HEK293T (cell line): ENCODE measurements at regions not wholly inside any gene's neighbourhood (a gene's known extent, or its start where the extent isn't known, plus 50 kb on each side); places are given as distances from the start of the nearest gene placed in this dataset.

ENCODE experiments used
- CTCF ChIA-PET: fragments of 350-600 bp; formaldehyde crosslinking; extraction: SDS; loops from one replicate; lab custom pipeline; 2021; ENCODE audit warnings: antibody characterized with exemption, inconsistent platforms; lab: Yijun Ruan, JAX
- POLR2A ChIA-PET: fragments of 350-600 bp; formaldehyde crosslinking; extraction: SDS; loops from one replicate; lab custom pipeline; 2020; ENCODE audit warnings: antibody characterized with exemption, inconsistent platforms; lab: Yijun Ruan, JAX
- DNase-seq: peaks from one replicate; pipeline ENCODE4 v3.0.0; 2012; ENCODE audit warnings: mixed read lengths; ENCODE audit errors: extremely low spot score
- ARNT ChIP-seq: fragments of 450-650 bp; IDR thresholded peaks from 2 replicates; pipeline ENCODE4 v1.6.1; 2017; ENCODE audit warnings: mild to moderate bottlenecking
- BHLHE40 ChIP-seq: fragments of 450-650 bp; IDR thresholded peaks from 2 replicates; pipeline ENCODE4 v1.6.1; 2016; ENCODE audit warnings: mild to moderate bottlenecking, moderate library complexity, borderline replicate concordance
- CTBP1 ChIP-seq: fragments of 450-650 bp; IDR thresholded peaks from 2 replicates; pipeline ENCODE4 v1.6.1; 2016; ENCODE audit warnings: borderline replicate concordance
- ELF4 ChIP-seq: fragments of 450-650 bp; IDR thresholded peaks from 2 replicates; pipeline ENCODE4 v1.6.1; 2017; ENCODE audit warnings: antibody characterized with exemption
- FOXA1 ChIP-seq: fragments of 450-650 bp; IDR thresholded peaks from 2 replicates; pipeline ENCODE4 v1.6.1; 2016; ENCODE audit warnings: mild to moderate bottlenecking
- FOXK2 ChIP-seq: fragments of 450-650 bp; IDR thresholded peaks from 2 replicates; pipeline ENCODE4 v1.6.1; 2016; ENCODE audit warnings: mild to moderate bottlenecking
- FOXM1 ChIP-seq: fragments of 450-650 bp; IDR thresholded peaks from 2 replicates; pipeline ENCODE4 v1.6.1; 2017; ENCODE audit warnings: mild to moderate bottlenecking, borderline replicate concordance
- HDGF ChIP-seq: fragments of 450-650 bp; IDR thresholded peaks from 2 replicates; pipeline ENCODE4 v1.6.1; 2017; ENCODE audit warnings: antibody characterized with exemption, borderline replicate concordance
- L3MBTL2 ChIP-seq: fragments of 450-650 bp; conservative IDR thresholded peaks from 2 replicates; pipeline ENCODE4 v1.6.1; 2016; ENCODE audit warnings: mild to moderate bottlenecking
- LEF1 ChIP-seq: fragments of 450-650 bp; IDR thresholded peaks from 2 replicates; pipeline ENCODE4 v1.6.1; 2017; ENCODE audit warnings: mild to moderate bottlenecking, borderline replicate concordance
- NFRKB ChIP-seq: fragments of 450-650 bp; IDR thresholded peaks from 2 replicates; pipeline ENCODE4 v1.6.1; 2016; ENCODE audit warnings: mild to moderate bottlenecking, moderate library complexity
- SP1 ChIP-seq: fragments of 450-650 bp; IDR thresholded peaks from 2 replicates; pipeline ENCODE4 v1.6.1; 2017
- SUZ12 ChIP-seq: fragments of 450-650 bp; IDR thresholded peaks from 2 replicates; pipeline ENCODE4 v1.6.1; 2016; ENCODE audit warnings: mild to moderate bottlenecking
- TARDBP ChIP-seq: fragments of 450-650 bp; IDR thresholded peaks from 2 replicates; pipeline ENCODE4 v1.6.1; 2016
- ZNF384 ChIP-seq: fragments of 450-650 bp; IDR thresholded peaks from 2 replicates; pipeline ENCODE4 v1.6.1; 2016
- TF ChIP-seq, protein P1 (sequence below): fragments of 450-650 bp; IDR thresholded peaks from 2 replicates; pipeline ENCODE4 v1.6.1; 2016

DNA sequence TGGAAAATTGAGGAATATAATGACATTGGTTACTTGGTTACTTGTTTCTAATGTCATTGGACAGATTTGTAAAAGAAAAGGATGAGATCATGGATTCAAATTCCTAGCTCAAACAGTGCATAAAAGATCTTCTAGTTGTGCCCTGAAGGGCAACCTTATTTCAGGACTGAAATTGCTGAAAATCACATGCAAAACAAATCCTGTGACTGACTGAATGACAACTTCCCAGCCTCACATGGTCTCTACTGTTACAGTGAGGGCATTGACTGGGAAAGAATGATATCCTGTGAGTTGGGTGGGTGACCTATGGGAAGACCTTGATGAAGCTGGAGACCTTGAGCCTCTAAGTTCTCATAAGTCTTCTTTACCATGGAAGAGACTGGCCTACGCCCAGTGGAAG lies 90.4 kb upstream of the HAAO start:
- no peak for TF ChIP-seq L3MBTL2
- TF ChIP-seq SUZ12: no peak
- TF ChIP-seq, protein P1, sequence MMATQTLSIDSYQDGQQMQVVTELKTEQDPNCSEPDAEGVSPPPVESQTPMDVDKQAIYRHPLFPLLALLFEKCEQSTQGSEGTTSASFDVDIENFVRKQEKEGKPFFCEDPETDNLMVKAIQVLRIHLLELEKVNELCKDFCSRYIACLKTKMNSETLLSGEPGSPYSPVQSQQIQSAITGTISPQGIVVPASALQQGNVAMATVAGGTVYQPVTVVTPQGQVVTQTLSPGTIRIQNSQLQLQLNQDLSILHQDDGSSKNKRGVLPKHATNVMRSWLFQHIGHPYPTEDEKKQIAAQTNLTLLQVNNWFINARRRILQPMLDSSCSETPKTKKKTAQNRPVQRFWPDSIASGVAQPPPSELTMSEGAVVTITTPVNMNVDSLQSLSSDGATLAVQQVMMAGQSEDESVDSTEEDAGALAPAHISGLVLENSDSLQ: no peak
- TF ChIP-seq TARDBP: no peak
- no peak for TF ChIP-seq ARNT
- TF ChIP-seq HDGF: no peak
- TF ChIP-seq BHLHE40: no peak
- TF ChIP-seq NFRKB: no peak
- no peak for TF ChIP-seq ZNF384
- TF ChIP-seq CTBP1: no peak
- TF ChIP-seq FOXK2: no peak
- no peak for TF ChIP-seq FOXA1
- no peak for TF ChIP-seq SP1
- TF ChIP-seq LEF1: no peak
- CTCF ChIA-PET: interaction anchor here (1.0 kb wide), 1 partner anchor 45 kb away, joined by 3 read pairs; no protein-coding TSS in a partner anchor
- POLR2A ChIA-PET: no interaction called here
- DNase-seq: no peak

DNA sequence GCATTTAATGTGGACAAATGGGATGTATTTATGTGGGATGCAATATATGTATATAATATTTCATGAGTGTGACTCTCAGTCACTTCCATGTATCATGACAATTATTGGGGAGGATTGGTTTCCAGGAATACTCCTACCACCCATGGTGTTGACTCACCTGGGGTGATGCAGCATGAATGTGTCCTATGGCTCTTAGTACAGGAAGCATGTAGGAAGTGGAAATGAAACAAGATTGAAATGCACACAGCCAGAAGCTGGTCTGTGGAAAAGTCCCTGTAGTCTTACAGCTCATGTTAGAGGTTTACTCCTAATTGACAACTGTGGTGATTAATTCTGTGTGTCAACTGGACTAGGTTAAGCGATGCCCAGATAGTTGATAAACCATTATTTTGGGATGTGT lies 89.3 kb upstream of the HAAO start:
- ChIA-PET POLR2A (no interaction called here), CTCF (no interaction called here)
- TF ChIP-seq FOXM1 (no peak), ARNT (no peak), ZNF384 (no peak), HDGF (no peak), TARDBP (no peak), SUZ12 (no peak), BHLHE40 (no peak), FOXA1 (no peak), SP1 (no peak), LEF1 (no peak), CTBP1 (no peak), NFRKB (no peak), ELF4 (no peak), L3MBTL2 (no peak), FOXK2 (no peak)
- TF ChIP-seq, protein P1: no peak
- DNase-seq: no peak

DNA sequence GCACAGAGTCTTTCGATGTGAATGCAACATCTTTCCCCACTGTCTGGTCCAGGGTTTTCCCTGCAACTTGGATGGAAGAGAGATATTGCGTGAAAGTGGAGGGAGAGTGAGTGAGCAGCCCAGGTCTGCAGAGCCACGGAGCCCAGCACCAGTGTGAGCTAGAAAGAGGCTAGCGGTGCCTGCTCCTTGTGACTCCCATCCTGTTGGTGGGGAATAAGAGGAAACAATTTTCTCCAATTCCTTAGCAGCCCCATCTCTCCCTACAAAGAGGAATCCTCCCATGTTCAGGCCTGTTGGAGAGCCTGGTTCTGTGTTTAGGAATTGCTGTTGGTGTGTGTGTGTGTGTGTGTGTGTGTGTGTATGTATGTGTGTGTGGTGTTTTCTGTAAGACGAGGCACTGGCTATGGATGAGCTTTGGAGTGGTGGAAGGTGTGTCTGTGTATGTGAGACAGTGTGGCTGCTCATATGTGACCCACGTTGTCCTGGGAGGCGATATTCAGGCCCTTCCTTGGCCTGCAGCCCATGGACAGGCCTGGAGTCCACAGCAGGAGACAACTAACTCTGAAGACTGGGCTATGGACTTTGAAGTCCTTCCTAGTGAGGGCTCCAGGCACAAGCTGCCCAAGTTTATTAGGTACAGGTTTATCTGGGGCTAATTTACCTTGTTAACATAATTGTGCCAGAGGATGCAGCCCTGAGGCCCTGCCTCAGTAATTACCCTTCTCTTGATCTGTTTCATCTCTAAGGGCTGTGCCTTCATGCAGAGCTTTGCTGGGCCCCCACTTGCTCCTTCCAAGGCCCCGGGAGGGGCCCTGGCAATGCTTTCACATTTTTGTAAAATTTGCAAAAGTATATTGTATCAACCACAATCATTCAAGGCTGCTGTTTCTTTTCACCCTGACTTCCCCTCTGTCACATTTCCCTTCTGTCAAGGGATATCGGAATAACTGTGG lies 88.6 kb upstream of the HAAO start:
- ChIA-PET CTCF (no interaction called here), POLR2A (interaction anchor here (0.7 kb wide), 1 partner anchor 57 kb away, joined by 3 read pairs; no protein-coding TSS in a partner anchor)
- no peak for DNase-seq
- no peak for TF ChIP-seq BHLHE40
- TF ChIP-seq LEF1: no peak
- TF ChIP-seq HDGF: no peak
- no peak for TF ChIP-seq TARDBP
- no peak for TF ChIP-seq SP1
- no peak for TF ChIP-seq FOXM1
- TF ChIP-seq, protein P1: no peak

DNA sequence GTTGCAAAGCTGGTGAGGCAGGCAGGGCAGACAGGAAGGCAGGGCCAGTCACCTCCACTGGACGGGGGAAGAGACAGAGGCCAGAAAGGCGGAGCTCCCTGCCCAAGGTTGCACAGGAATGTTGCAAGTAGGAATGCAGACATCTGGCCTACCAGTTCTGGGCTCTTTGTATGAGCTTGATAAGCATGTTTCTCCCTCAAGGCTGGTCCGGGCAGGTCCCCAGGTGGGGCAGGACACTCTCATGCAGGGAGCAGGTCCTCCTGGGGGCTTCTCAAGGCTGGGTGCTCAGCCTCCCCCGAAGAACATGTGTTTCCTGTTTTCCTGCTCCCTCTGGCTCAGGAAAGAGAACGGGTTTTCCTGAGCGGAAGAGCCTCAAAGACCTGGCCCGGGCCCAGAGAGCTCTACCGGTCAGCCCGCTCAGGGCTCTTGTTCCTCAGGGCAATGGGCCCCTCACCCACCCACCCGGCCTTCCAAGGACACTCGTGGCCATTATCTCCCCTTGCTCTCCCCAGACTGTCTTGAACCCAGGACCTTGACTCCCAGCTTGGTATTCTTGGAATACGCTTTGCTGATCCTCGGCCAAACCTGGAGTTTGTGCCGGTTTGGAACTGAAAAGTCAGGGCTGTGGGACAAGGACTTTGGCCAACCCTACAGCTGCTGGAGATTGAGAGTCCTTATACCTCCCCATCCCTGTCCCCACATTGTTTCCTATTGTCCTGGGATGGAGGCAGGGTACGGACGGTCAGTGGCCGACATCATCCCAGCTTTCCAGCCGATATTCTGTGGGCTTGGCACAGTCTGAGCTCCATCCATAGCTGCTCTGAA lies 87.7 kb upstream of the HAAO start:
- POLR2A ChIA-PET: interaction anchor here (0.7 kb wide), 1 partner anchor 56 kb away, joined by 3 read pairs; no protein-coding TSS in a partner anchor
- TF ChIP-seq, protein P1: no peak
- TF ChIP-seq HDGF (no peak), FOXA1 (no peak), TARDBP (no peak), NFRKB (no peak), ARNT (no peak), ZNF384 (no peak), FOXM1 (no peak), SP1 (no peak), CTBP1 (no peak), L3MBTL2 (no peak)
- DNase-seq: no peak
- CTCF ChIA-PET: no interaction called here
